GM12891 (cell line): ENCODE measurements at regions not wholly inside any gene's neighbourhood (a gene's known extent, or its start where the extent isn't known, plus 50 kb on each side); places are given as distances from the start of the nearest gene placed in this dataset.

ENCODE experiments used
- POLR2A ChIP-seq: IDR thresholded peaks from 2 replicates; pipeline ENCODE4 v1.6.1; 2011; ENCODE audit warnings: low read depth, low read length, control low read depth
- SPI1 ChIP-seq: IDR thresholded peaks from 2 replicates; pipeline ENCODE4 v1.6.1; 2011; ENCODE audit warnings: low read depth, low read length, control low read depth
- TAF1 ChIP-seq: IDR thresholded peaks from 2 replicates; pipeline ENCODE4 v1.6.1; 2011; ENCODE audit warnings: low read depth, low read length, control low read depth

GRCh38 chr7:125098377-125098970 is 168.8 kb upstream of the POT1 start:
- TF ChIP-seq SPI1 = no peak
- no peak for TF ChIP-seq POLR2A
- TF ChIP-seq TAF1 = no peak
